Kidney epithelial cell (primary cell): ENCODE measurements at regions not wholly inside any gene's neighbourhood (a gene's known extent, or its start where the extent isn't known, plus 50 kb on each side); places are given as distances from the start of the nearest gene placed in this dataset.

Experiments used
- DNase-seq: peaks from one replicate; pipeline ENCODE4 v3.0.0-alpha.2; 2010; ENCODE audit warnings: low read depth
- H3K27me3 ChIP-seq: 2 replicates; pipeline ENCODE4 v1.6.0; 2011; ENCODE audit warnings: low read length; ENCODE audit not compliant: control insufficient read depth, insufficient read depth
- H3K36me3 ChIP-seq: 2 replicates; pipeline ENCODE4 v1.5.1; 2011; ENCODE audit warnings: low read length; ENCODE audit not compliant: control insufficient read depth, insufficient read depth
- H3K4me3 ChIP-seq: 2 replicates; pipeline ENCODE4 v1.5.1; 2011; ENCODE audit warnings: low read depth, mild to moderate bottlenecking, control low read depth, low read length
- TF ChIP-seq, protein P1 (sequence below): IDR thresholded peaks from 2 replicates; pipeline ENCODE4 v1.5.1; 2011; ENCODE audit warnings: mild to moderate bottlenecking, moderate library complexity, low read length, control low read depth, inconsistent platforms; ENCODE audit not compliant: insufficient read depth, poor library complexity, severe bottlenecking

DNA sequence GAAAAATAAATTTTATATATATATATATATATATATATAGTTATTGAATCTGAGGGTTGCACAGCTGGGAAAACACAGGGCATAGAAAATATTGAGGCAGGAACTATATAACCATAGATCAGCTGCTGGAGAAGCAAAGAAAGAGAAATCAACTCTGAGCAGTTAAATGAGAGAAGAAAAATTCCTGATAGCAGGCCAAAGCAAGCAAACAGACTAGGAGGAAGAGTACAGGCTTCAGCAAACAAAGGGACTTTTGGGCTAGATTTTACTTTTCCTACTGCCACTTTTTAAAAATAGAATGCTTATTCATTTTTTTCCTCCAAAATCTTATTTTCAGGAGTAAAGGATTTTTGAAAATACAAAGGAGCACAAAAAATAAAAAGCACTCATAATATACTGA lies 216.0 kb upstream of the PRKD1 start:
- no peak for DNase-seq
- no peak overlapping the region for H3K4me3 ChIP-seq
- TF ChIP-seq, protein P1, sequence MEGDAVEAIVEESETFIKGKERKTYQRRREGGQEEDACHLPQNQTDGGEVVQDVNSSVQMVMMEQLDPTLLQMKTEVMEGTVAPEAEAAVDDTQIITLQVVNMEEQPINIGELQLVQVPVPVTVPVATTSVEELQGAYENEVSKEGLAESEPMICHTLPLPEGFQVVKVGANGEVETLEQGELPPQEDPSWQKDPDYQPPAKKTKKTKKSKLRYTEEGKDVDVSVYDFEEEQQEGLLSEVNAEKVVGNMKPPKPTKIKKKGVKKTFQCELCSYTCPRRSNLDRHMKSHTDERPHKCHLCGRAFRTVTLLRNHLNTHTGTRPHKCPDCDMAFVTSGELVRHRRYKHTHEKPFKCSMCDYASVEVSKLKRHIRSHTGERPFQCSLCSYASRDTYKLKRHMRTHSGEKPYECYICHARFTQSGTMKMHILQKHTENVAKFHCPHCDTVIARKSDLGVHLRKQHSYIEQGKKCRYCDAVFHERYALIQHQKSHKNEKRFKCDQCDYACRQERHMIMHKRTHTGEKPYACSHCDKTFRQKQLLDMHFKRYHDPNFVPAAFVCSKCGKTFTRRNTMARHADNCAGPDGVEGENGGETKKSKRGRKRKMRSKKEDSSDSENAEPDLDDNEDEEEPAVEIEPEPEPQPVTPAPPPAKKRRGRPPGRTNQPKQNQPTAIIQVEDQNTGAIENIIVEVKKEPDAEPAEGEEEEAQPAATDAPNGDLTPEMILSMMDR = no peak

DNA sequence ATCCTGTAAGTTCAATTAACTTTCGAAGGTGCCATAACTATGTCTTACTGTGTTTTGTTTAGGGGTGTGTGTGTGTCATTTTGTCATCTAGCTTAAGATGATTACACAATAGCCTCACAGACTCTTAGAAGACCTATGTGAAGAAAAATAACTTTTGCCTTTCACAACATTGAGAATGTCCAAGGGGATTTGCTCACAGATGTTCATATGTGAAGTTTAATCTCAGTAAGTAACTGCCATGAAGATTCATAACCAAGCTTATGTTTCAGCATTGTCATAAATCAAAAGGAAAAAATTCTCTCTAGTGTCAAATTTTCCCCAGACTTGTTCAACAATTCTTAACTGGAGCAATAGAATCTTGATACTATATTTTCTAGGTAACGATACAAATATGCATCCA lies 226.1 kb upstream of the PRKD1 start:
- no peak for DNase-seq
- Histone ChIP-seq H3K4me3 (no peak overlapping the region), H3K36me3 (no peaks in the 10 kb centered on the region), H3K27me3 (no peaks in the 10 kb centered on the region)
- TF ChIP-seq, protein P1 = no peak

More for the DNA sequence above, 216.0 kb upstream of the PRKD1 start:
- Histone ChIP-seq H3K27me3 (no peaks in the 10 kb centered on the region), H3K36me3 (no peaks in the 10 kb centered on the region)

DNA sequence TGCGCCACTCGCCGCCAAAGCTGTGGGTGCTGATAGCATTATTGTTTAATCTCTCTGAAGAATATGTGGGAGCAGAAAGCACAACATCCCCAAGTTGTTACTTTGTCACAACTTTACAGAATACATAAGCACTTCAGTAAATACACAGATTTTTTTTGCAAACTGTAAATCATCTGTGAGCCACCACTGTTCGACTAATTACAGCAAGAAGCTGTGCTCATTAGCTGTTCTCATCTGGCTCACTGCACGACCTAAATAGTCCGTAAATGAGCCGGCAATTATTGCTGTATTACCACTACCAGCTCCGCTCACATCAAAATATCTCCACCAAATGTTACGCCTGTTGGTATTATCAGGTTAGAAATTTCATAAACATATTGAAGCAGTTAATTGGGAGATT lies 228.9 kb upstream of the PRKD1 start:
- DNase-seq = no peak
- Histone ChIP-seq H3K36me3 (no peaks in the 10 kb centered on the region), H3K27me3 (no peaks in the 10 kb centered on the region), H3K4me3 (no peak overlapping the region)
- TF ChIP-seq, protein P1 = no peak

DNA sequence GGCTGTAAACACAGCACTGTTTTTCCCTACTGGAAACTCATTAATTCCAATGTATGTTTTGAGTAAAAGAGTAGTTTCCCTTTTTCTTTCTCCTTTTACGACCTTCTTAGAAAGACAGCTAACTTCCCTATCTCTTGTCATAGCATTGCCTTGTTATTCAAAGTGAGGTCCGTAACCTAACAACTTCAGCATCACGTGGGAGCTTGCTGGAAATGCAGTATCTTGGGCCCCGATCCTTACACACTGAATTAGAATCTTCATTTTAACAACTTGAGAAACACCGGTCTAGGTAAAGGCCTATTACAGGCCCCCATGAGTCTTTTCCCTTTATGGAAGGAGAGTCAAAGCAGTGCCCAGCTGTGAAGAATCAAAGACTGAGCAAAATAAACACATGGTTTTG lies 230.7 kb upstream of the PRKD1 start:
- no peak for DNase-seq
- H3K4me3 ChIP-seq = no peak overlapping the region
- TF ChIP-seq, protein P1 = no peak
- no peaks in the 10 kb centered on the region for H3K36me3 ChIP-seq
- no peaks in the 10 kb centered on the region for H3K27me3 ChIP-seq

DNA sequence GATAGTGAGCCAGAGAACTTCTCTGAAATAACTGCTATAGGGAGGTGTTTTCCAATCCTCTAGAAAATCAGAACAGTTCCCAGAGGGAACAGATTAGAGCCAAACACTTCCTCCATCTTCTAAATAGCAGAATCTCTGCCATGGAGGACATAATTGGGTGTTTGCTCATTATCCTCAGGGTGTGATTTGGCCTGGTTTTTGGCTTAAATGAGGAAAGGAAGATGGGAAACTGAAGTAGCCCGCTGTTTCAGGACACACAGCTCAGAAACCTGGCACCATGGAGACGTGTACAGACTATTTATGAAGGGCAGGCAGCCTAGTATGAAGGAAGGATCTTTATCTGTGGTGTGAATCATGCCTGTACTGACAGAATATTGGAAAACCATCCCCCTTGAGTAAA lies 231.7 kb upstream of the PRKD1 start:
- DNase-seq = no peak
- Histone ChIP-seq H3K36me3 (no peaks in the 10 kb centered on the region), H3K27me3 (no peaks in the 10 kb centered on the region), H3K4me3 (no peak overlapping the region)
- TF ChIP-seq, protein P1 = no peak

DNA sequence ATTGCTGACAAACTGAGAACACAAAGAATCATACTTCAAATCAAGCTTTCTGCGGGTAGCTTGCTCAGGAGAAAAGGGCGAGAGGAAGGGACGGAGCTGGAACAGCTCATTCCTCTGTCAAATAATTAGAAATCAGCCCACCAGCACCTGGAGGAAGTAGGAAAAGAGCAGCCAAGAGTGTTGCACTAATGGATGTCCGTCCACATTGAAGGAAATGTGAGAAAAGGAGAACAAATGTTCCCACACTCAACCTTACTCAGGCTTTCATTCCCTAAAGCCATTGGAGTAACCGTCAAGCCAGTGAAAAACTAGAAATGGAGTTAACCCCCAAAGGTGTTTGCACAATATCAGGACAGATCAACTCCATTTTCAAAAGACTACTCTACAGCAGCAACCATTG lies 233.0 kb upstream of the PRKD1 start:
- Histone ChIP-seq H3K4me3 (no peak overlapping the region), H3K36me3 (no peaks in the 10 kb centered on the region), H3K27me3 (no peaks in the 10 kb centered on the region)
- DNase-seq = no peak
- TF ChIP-seq, protein P1 = no peak
